ENCODE measurements at regions not wholly inside any gene's neighbourhood (a gene's known extent, or its start where the extent isn't known, plus 50 kb on each side); places are given as distances from the start of the nearest gene placed in this dataset.

DNA sequence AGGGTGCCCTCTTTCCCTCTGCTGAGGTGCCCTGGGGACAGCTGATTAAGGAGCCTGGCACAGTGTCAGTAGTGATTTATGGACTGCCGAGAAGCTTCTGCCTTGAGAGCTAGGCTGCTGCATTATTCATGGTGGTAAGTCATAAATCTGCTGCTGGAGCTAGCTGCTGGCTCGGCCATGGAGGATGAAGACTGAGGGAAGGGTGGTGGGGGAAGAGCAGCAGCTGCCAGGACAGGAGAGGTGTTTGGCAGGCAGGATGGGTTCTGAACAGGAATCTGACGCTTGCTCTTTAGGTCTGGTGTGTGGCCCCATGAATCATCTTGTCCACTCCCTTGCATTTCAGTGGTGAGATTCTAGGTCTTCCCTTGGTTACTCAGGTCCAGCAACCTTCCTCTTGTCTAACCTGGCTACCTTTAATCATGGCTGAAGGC, 296.3 kb downstream of the DYSF start:
- no peak for DNase-seq

- peak; percentile 33 for DNase-seq
Observed at GRCh38 chr2:71748227-71748626, 294.9 kb downstream of the DYSF start.

- no peak for DNase-seq
Observed at GRCh38 chr2:71747559-71747958, 294.2 kb downstream of the DYSF start.

DNA sequence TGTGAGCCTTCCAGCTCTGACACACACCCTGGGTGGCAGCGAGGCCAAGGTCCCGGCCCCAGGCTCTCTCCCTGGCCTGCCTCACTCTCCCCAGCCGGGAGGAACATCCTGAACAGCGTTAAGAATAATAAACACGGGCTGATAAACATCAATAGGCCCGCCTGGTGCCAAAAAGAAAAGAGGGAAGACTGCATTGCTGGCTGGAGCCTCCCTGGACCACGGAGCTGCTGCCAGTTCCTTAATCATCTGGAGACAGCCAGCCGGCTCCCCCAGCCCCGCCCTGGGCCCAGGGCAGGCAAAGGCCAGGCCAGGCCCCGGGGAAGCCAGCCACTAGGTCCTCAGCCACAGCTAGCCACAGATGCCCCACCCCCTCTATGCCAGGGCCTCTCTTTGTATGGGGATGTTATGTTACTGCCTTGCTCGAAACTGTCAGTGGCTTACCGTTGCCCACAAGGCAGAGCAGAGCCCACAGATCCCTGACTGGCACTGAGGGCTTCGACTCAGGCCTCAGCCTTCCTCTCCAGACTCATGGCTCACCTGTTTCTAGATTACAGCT, 293.7 kb downstream of the DYSF start:
- no peak for DNase-seq

GRCh38 chr2:71744781-71745180, 291.4 kb downstream of the DYSF start:
- DNase-seq, result no peak

- no peak for DNase-seq
Observed at GRCh38 chr2:71743995-71744675, 290.8 kb downstream of the DYSF start.

DNA sequence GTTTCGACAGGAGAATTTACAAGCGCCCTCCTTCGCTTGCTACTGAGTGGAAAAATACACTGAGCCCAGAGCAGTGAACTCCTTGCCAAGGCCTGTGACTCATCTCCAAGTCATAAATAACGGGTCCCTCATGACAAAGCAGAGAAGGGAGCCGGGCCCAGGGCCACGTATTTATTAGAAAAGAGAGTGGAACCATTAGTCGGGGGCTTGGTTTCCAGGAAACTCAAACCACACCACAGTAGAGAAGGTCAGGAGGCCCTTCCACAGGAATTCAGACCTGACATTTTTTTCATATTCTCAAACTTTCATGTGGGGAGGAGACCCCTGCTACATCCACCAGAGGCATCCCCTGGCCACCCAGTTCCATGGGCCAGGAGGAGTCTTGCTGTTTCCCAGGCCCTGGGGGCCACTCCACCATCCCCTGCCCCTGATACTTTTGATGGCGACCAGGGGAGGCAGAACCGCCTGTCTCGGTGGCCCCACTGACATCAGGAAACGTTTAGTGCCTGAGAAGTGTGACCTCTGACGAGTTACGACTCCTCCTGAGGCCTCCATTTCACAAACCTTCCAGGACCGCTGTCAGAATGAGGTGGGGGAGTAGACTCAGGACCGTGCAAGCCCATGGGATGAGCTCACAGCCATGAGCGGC, 289.7 kb downstream of the DYSF start:
- no peak for DNase-seq

GRCh38 chr2:71736986-71737385, 283.6 kb downstream of the DYSF start:
- no peak for DNase-seq

- DNase-seq, result no peak
Observed at GRCh38 chr2:71736091-71736861, 282.9 kb downstream of the DYSF start.
